ENCODE measurements at regions not wholly inside any gene's neighbourhood (a gene's known extent, or its start where the extent isn't known, plus 50 kb on each side); places are given as distances from the start of the nearest gene placed in this dataset.
"Not testable (repeated sequence)": the region's sequence is repeated elsewhere in the genome, so short reads cannot be mapped to it uniquely, and the experiment has no call there.

- no peak for DNase-seq
Observed at GRCh38 chr2:16210841-16211240, 270.5 kb downstream of the MYCN start.

GRCh38 chr2:16209799-16210198 lies 269.4 kb downstream of the MYCN start:
- DNase-seq, result no peak

- no peak for DNase-seq
Observed at GRCh38 chr2:16208921-16209320, 268.6 kb downstream of the MYCN start.

GRCh38 chr2:16208241-16208797 lies 268.0 kb downstream of the MYCN start:
- no peak for DNase-seq

GRCh38 chr2:16207611-16208010 lies 267.3 kb downstream of the MYCN start:
- no peak for DNase-seq

GRCh38 chr2:16207151-16207550 lies 266.8 kb downstream of the MYCN start:
- DNase-seq, result no peak

- no peak for DNase-seq
Observed at GRCh38 chr2:16206191-16206944, 266.0 kb downstream of the MYCN start.

GRCh38 chr2:16205631-16206030 lies 265.3 kb downstream of the MYCN start:
- DNase-seq, result no peak

GRCh38 chr2:16204886-16205620 lies 264.7 kb downstream of the MYCN start:
- no peak for DNase-seq

- no peak for DNase-seq
Observed at GRCh38 chr2:16204251-16204650, 263.9 kb downstream of the MYCN start.

GRCh38 chr2:16203691-16204090 lies 263.3 kb downstream of the MYCN start:
- DNase-seq, result no peak

- no peak for DNase-seq
Observed at GRCh38 chr2:16203069-16203468, 262.7 kb downstream of the MYCN start.

- no peak for DNase-seq
Observed at GRCh38 chr2:16202266-16203020, 262.1 kb downstream of the MYCN start.

- DNase-seq, result no peak
Observed at GRCh38 chr2:16201848-16202247, 261.5 kb downstream of the MYCN start.

GRCh38 chr2:16200554-16201193 lies 260.3 kb downstream of the MYCN start:
- no peak for DNase-seq

GRCh38 chr2:16199882-16200553 lies 259.7 kb downstream of the MYCN start:
- no peak for DNase-seq

- not testable (repeated sequence) for DNase-seq
Observed at GRCh38 chr2:16199241-16199640, 258.9 kb downstream of the MYCN start.

- DNase-seq, result no peak
Observed at GRCh38 chr2:16198166-16198912, 258.0 kb downstream of the MYCN start.

- no peak for DNase-seq
Observed at GRCh38 chr2:16197504-16198147, 257.3 kb downstream of the MYCN start.

GRCh38 chr2:16196687-16197503 lies 256.5 kb downstream of the MYCN start:
- no peak for DNase-seq

Measured in cerebellar nuclear complex (tissue), 1 donor.